Erythroblast (primary cell): ENCODE measurements at regions not wholly inside any gene's neighbourhood (a gene's known extent, or its start where the extent isn't known, plus 50 kb on each side); places are given as distances from the start of the nearest gene placed in this dataset.

Experiments used
- GATA1 ChIP-seq: IDR thresholded peaks from 2 replicates; pipeline ENCODE4 v1.6.1; 2011; ENCODE audit warnings: low read depth, mild to moderate bottlenecking, control low read depth, low read length, moderate library complexity
- POLR2A ChIP-seq: IDR thresholded peaks from 2 replicates; pipeline ENCODE4 v1.6.1; 2011; ENCODE audit warnings: mild to moderate bottlenecking, low read length

- no peak for TF ChIP-seq POLR2A
- no peak for TF ChIP-seq GATA1
Observed at GRCh38 chr1:224534731-224535130, 81.4 kb upstream of the CNIH3 start.
